ENCODE measurements at regions not wholly inside any gene's neighbourhood (a gene's known extent, or its start where the extent isn't known, plus 50 kb on each side); places are given as distances from the start of the nearest gene placed in this dataset.

GRCh38 chr7:12766416-12766815 lies 79.0 kb downstream of the ARL4A start:
- no peak for TF ChIP-seq CTCF (conservative IDR thresholded peaks at IDR 0.05; ENCODE audit: low read length)
- DNase-seq (ENCODE audit: low read depth) = peak; percentile 15
- no peak overlapping the region for H3K4me3 ChIP-seq (ENCODE audit: low read length)

GRCh38 chr7:12768948-12769347 lies 81.5 kb downstream of the ARL4A start:
- no peak for TF ChIP-seq CTCF (conservative IDR thresholded peaks at IDR 0.05; ENCODE audit: low read length)
- DNase-seq (ENCODE audit: low read depth) = no peak
- H3K4me3 ChIP-seq (ENCODE audit: low read length) = no peak overlapping the region

- no peak overlapping the region for H3K4me3 ChIP-seq (ENCODE audit: low read length)
- TF ChIP-seq CTCF (conservative IDR thresholded peaks at IDR 0.05; ENCODE audit: low read length) = no peak
- peak; percentile 42 for DNase-seq (ENCODE audit: low read depth)
These were observed 82.0 kb downstream of the ARL4A start for GRCh38 chr7:12769444-12769843.

- no peak for TF ChIP-seq CTCF (conservative IDR thresholded peaks at IDR 0.05; ENCODE audit: low read length)
- H3K4me3 ChIP-seq (ENCODE audit: low read length) = no peak overlapping the region
- DNase-seq (ENCODE audit: low read depth) = peak; percentile 22
These were observed 83.0 kb downstream of the ARL4A start for GRCh38 chr7:12770227-12770975.

GRCh38 chr7:12771378-12771877 lies 84.0 kb downstream of the ARL4A start:
- TF ChIP-seq CTCF (conservative IDR thresholded peaks at IDR 0.05; ENCODE audit: low read length) = no peak
- DNase-seq (ENCODE audit: low read depth) = peak; percentile 70
- H3K4me3 ChIP-seq (ENCODE audit: low read length) = peak overlapping the region; percentile 21

GRCh38 chr7:12772768-12773167 lies 85.3 kb downstream of the ARL4A start:
- no peak for DNase-seq (ENCODE audit: low read depth)
- TF ChIP-seq CTCF (conservative IDR thresholded peaks at IDR 0.05; ENCODE audit: low read length) = no peak
- no peak overlapping the region for H3K4me3 ChIP-seq (ENCODE audit: low read length)

GRCh38 chr7:12777257-12777656 lies 89.8 kb downstream of the ARL4A start:
- DNase-seq (ENCODE audit: low read depth) = no peak
- TF ChIP-seq CTCF (conservative IDR thresholded peaks at IDR 0.05; ENCODE audit: low read length) = no peak
- H3K4me3 ChIP-seq (ENCODE audit: low read length) = no peak overlapping the region

Data from AG10803 (cell line).